Brain pericyte (primary cell): ENCODE measurements at regions not wholly inside any gene's neighbourhood (a gene's known extent, or its start where the extent isn't known, plus 50 kb on each side); places are given as distances from the start of the nearest gene placed in this dataset.
A peak's percentile ranks its signal among the peaks of the same experiment; 100 is the strongest.
"Not testable (repeated sequence)": the region's sequence is repeated elsewhere in the genome, so short reads cannot be mapped to it uniquely, and the experiment has no call there.

Experiments
- DNase-seq: peaks from one replicate; pipeline ENCODE4 v3.0.0-alpha.2; 2012; ENCODE audit warnings: low read depth, low spot score

GRCh38 chr14:40122968-40123648 is 690.9 kb upstream of the FBXO33 start:
- DNase-seq, result no peak

GRCh38 chr14:40119765-40120164 is 687.5 kb upstream of the FBXO33 start:
- DNase-seq, result no peak

- DNase-seq, result no peak
Observed at GRCh38 chr14:40119321-40119720, 687.1 kb upstream of the FBXO33 start.

GRCh38 chr14:40115583-40115982 is 683.4 kb upstream of the FBXO33 start:
- DNase-seq, result no peak

GRCh38 chr14:40113671-40114070 is 681.4 kb upstream of the FBXO33 start:
- peak; percentile 1 for DNase-seq

GRCh38 chr14:40100544-40101196 is 668.4 kb upstream of the FBXO33 start:
- no peak for DNase-seq

- DNase-seq, result no peak
Observed at GRCh38 chr14:40099316-40099715, 667.1 kb upstream of the FBXO33 start.

GRCh38 chr14:40098468-40098867 is 666.2 kb upstream of the FBXO33 start:
- no peak for DNase-seq

GRCh38 chr14:40096968-40097367 is 664.7 kb upstream of the FBXO33 start:
- no peak for DNase-seq

- DNase-seq, result no peak
Observed at GRCh38 chr14:40093800-40094199, 661.6 kb upstream of the FBXO33 start.

GRCh38 chr14:40074169-40074568 is 641.9 kb upstream of the FBXO33 start:
- DNase-seq, result no peak

GRCh38 chr14:40072175-40072574 is 639.9 kb upstream of the FBXO33 start:
- no peak for DNase-seq

- DNase-seq, result no peak
Observed at GRCh38 chr14:40058901-40059897, 627.0 kb upstream of the FBXO33 start.

GRCh38 chr14:40053416-40053815 is 621.2 kb upstream of the FBXO33 start:
- DNase-seq, result no peak

- DNase-seq, result no peak
Observed at GRCh38 chr14:40028991-40029390, 596.8 kb upstream of the FBXO33 start.

- no peak for DNase-seq
Observed at GRCh38 chr14:40025101-40025500, 592.9 kb upstream of the FBXO33 start.

- no peak for DNase-seq
Observed at GRCh38 chr14:40010961-40011360, 578.7 kb upstream of the FBXO33 start.

- no peak for DNase-seq
Observed at GRCh38 chr14:40009771-40010170, 577.5 kb upstream of the FBXO33 start.

GRCh38 chr14:40008345-40008744 is 576.1 kb upstream of the FBXO33 start:
- not testable (repeated sequence) for DNase-seq

- no peak for DNase-seq
Observed at GRCh38 chr14:40004871-40005500, 572.8 kb upstream of the FBXO33 start.

GRCh38 chr14:40003773-40004172 is 571.5 kb upstream of the FBXO33 start:
- no peak for DNase-seq

GRCh38 chr14:39998854-39999253 is 566.6 kb upstream of the FBXO33 start:
- no peak for DNase-seq
